Inferior parietal cortex (tissue), 1 donor: ENCODE measurements at regions not wholly inside any gene's neighbourhood (a gene's known extent, or its start where the extent isn't known, plus 50 kb on each side); places are given as distances from the start of the nearest gene placed in this dataset.
A peak's percentile ranks its signal among the peaks of the same experiment; 100 is the strongest.

ENCODE experiments used
- DNase-seq: peaks from one replicate; pipeline ENCODE4 v3.0.0-alpha.2; 2016; ENCODE audit errors: extremely low spot score

DNA sequence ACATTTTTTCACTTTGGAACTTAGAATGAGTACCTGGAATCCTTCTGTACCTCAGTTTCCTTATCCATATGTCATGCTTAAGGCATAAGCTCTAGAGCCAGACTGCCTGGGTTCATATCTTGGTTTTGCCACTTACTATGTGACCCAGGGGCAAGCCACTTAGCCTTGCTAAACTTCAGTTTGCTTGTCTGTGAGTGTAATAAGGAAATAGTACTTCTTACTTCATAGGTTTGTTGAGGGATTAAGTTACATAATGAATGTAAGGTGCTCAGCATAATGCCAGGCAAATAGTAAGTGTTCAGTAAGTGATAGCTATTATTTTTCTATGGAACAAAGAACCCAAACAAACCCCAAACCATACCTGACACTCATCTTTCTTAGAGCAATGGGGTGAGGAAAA lies 225.1 kb downstream of the BCAT1 start:
- no peak for DNase-seq

DNA sequence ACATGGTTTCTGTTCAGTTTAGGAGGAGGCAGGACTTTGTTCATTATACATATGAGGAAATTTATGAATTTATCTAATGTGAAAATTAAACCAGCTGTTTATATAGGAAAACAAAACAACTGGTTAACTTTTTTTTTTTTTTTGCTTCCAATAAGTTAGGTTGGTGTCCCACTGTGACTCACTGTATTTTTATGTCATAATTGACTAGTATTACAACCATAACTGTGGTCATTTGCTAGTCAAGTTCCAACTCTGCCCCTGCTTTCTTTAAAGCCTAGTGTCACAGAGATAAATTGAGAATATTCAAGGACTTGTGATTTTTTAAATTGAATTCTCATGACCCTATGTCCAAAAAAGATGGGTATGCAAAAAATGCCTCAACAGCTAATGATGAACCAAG lies 227.7 kb downstream of the BCAT1 start:
- no peak for DNase-seq

DNA sequence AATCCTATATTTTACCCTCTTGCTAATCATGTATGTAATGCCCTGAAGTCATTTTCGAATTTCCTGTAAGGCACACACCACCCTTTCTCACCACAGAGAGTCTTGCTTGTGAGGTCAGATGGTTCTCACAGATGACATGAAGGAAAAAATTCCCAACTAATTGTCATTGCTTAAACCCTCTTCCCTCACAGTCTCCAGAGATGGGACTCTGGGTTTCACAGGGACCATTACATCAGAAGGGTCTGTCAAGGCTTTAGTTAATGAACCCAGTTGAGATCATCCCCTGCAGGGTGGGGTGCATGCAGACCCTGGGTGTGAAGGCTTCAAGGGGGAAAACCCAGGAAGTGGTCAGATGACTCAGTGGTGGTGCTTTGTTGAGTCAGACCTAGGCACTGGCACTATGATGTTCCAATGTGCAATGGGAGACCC lies 229.6 kb downstream of the BCAT1 start:
- DNase-seq: no peak

- DNase-seq: no peak
These were observed 230.3 kb downstream of the BCAT1 start for GRCh38 chr12:24718617-24719016.

DNA sequence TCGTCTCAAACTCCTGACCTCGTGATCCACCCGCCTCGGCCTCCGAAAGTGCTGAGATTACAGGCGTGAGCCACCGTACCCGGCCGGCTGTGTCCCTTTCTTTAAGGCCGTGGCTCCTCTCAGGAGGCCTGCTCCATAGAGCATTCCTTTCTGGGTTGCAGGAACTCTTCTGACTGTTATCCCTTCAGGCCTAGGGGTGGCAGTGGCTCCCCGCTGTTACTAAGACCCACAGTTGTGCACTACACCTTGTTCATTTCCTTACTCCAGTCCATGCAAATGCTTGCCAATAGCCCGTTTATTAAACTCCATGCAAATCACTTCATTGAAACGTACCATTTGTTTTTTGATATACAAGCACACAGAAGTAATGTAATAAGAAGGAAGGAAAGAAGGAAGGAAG lies 234.7 kb downstream of the BCAT1 start:
- DNase-seq: no peak

GRCh38 chr12:24711056-24712008 lies 237.6 kb downstream of the BCAT1 start:
- DNase-seq: no peak

DNA sequence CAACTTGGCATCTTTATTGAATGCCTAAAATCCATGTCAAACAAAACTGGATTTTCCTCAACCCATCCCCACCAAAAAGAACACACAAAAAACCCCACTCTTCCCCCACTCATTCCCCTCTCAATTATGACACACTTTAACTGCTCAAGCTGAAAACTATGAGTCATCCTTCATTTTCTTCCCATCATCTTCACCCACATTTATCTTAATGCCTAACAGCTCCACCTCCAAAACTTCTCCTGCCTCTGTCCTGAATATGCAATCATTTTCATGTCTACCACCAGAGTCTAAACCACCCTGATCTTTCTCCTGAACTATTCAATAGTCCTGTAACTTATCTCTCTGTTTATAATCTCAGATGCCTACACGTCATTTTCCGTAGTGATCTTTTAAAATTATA lies 239.7 kb downstream of the BCAT1 start:
- DNase-seq: no peak

GRCh38 chr12:24708718-24709117 lies 240.2 kb downstream of the BCAT1 start:
- DNase-seq: no peak

DNA sequence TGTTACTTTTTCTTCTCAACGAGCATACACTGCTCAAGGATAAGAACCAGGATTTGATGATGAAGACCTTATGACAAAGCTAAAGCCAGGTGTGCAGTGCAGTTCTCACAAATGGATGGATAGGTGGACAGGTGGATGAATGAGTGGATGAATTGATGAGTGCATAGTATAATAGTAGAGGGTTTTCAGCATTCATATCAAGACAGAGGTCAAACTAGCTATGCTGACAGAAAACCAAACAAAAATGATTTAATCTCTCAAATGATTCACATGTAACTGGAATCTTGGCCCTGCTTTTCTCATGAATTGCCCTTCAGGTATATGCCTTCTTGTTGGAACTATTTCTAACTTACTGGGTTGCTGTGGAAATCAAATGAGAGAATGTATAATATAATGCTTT lies 240.9 kb downstream of the BCAT1 start:
- no peak for DNase-seq

- no peak for DNase-seq
These were observed 241.6 kb downstream of the BCAT1 start for GRCh38 chr12:24707334-24707733.

GRCh38 chr12:24705741-24706358 lies 243.1 kb downstream of the BCAT1 start:
- no peak for DNase-seq

GRCh38 chr12:24705216-24705615 lies 243.7 kb downstream of the BCAT1 start:
- no peak for DNase-seq

DNA sequence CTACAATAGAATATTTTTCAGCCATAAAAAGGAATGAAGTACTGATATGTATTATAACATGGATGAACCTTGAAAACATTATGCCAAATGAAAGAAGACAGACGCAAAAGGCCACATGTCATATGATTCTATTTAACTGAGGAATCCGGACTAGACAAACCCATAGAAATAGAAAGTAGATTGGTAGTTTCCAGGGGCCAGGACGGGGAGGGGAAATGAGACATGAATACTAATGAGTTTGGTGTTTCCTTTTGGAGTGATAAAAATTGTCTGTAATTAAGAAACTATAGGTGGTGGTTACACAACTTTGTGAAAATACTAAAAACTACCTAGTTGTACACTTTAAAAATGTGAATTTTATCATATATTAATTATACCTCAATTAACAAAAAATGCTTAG lies 247.6 kb downstream of the BCAT1 start:
- no peak for DNase-seq

GRCh38 chr12:24698972-24699371 lies 249.9 kb downstream of the BCAT1 start:
- no peak for DNase-seq

DNA sequence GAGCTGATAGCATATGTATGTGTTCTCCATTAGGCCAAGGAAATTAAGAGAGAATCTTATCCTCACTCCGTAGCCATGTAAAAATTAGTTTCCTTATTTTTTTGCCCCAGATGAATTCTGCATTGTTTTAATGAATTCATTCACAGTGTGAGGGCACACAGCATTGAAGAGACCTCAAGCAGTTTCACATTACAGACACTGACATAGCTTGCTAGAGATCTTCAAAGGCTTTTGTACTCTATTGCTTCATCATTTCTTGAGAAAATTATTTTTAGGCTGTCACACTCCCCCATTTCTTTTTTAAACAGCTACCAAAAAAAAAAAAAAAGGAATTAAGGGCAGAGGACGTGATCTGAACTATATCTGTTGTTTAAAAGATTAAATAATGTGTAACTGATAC lies 251.1 kb downstream of the BCAT1 start:
- no peak for DNase-seq

- DNase-seq: no peak
These were observed 251.6 kb downstream of the BCAT1 start for GRCh38 chr12:24697295-24697694.

DNA sequence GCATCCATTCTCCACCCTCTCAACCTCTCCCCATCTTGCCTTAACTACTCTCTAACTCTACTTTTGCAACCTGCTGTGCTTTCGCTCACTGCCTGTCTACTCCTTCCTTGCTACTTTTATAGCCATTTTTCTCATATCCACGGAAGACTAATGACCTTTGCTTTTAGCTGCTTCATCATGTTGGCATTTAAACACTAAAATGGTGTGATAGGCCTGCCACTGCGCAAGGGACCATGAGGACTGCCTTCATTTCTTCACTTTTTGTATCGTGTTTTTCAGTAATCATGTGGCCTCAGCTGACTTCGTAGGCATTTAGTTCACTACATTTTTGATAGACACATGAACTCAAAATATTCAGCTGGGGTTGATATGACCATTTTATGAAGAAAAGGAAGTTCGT lies 252.1 kb downstream of the BCAT1 start:
- no peak for DNase-seq

DNA sequence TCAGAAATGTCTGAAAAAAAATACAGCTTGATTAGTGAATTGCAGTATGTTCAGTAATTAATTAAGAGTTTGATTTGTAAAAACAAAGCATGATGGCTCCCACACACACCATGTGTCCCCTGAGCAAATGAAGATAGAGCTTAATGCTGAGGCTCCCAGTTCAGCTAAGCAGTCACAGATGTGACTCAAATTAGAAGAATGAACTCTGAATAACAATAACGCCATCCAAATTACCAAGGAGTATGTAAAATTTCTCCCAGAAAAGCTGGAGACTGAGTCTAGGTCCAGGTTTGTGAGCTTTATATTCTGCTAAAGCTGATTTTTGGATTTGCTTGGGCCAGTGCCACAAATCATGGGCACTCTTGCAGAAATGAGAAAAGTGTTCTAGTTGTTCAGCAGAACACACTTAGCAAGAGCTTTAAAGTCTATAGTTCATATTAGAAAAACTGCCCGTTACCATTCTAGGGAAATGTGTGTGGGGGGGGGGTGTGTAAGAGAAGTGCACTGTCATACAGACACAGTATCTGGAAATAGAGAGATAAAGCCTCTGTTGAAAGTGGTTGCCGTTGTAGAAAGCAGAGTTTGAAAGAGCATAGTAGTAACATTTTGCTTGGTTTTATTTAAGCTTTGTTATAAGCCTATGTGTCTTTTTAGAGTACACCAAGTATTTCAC lies 253.1 kb downstream of the BCAT1 start:
- no peak for DNase-seq

DNA sequence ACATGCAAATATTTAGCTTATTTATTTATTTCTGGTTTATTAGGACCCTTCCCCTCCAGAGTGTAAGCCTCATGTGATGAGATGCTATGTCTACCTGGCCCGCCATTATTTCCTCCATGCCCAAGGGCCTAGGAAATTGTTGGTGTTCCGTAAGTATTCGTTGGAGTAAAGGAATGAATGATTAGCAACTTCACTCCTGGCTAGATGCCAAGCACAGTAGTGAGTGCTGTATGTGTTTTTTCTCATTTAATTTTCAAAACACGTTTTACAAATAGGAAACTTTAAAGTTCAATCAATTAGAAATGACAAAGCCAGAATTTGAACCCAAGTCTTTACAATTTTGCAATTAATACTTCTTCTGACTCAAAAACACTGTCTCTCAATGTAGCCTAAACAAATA lies 253.8 kb downstream of the BCAT1 start:
- DNase-seq: no peak

DNA sequence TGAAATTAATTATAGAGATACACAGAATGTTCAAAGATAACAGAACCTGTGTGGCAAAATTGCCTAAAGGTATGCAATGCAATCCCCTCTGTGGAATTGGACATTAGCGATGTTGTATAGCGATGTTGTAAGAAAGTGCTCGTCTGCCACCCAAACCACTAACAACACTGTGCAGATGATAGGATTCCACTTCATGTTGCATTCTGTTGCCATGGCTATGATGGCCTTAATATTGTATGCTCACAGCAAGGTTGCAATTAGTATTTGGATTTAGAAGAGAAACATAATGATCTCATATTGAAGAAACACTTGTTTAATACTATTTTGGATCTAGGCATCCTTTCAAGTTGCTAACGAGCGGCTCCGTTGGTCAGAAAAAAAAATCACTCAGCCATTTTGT lies 260.3 kb downstream of the BCAT1 start:
- no peak for DNase-seq

GRCh38 chr12:24681570-24681969 lies 267.3 kb downstream of the BCAT1 start:
- no peak for DNase-seq

DNA sequence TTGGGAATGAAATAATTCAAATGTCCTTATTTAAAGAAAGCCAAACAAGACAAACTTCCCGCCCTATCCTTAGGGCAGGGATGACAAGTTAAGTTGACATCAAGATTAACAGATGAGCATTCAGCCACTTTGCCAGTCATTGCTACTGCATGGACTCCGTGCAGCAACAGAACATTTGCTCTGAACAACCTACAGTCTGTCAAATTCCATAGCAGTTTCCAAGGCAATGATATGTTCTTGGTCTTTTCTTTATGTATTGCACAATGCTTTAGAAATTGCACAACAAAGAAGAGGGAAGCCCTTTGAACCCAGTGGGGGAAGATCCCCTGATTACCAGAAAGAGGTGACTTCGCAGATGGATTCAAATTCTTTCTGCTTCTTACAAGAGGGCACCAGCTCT lies 269.8 kb downstream of the BCAT1 start:
- peak; percentile 15 for DNase-seq

GRCh38 chr12:24678436-24678835 lies 270.5 kb downstream of the BCAT1 start:
- peak; percentile 22 for DNase-seq
